ENCODE measurements at regions not wholly inside any gene's neighbourhood (a gene's known extent, or its start where the extent isn't known, plus 50 kb on each side); places are given as distances from the start of the nearest gene placed in this dataset.

DNA sequence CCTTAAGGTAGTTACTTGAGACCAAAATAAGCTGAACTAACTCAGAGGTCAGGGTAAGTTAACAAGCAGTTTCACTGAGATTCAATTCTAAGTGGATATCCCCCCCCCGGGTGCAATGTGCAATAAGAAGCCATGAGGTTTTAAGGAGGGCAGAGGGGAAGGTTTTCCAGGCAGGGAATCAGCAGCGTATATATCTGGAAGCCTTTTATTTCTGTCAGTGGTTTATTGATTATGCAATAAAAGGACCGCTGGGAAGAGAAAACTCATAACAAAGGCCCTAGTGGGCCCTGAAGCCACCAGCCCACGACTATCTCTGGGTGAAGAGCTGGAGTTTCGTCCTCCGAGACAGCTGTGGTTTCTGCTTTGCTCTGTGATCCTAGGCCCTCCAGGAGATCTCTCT lies 53.1 kb upstream of the CTPS1 start:
- WGBS, 2 donors, result 55 to 77% methylated on average over 6 of the region's 6 CpGs
- no peak overlapping the region for H3K4me3 ChIP-seq
- TF ChIP-seq, protein P1, sequence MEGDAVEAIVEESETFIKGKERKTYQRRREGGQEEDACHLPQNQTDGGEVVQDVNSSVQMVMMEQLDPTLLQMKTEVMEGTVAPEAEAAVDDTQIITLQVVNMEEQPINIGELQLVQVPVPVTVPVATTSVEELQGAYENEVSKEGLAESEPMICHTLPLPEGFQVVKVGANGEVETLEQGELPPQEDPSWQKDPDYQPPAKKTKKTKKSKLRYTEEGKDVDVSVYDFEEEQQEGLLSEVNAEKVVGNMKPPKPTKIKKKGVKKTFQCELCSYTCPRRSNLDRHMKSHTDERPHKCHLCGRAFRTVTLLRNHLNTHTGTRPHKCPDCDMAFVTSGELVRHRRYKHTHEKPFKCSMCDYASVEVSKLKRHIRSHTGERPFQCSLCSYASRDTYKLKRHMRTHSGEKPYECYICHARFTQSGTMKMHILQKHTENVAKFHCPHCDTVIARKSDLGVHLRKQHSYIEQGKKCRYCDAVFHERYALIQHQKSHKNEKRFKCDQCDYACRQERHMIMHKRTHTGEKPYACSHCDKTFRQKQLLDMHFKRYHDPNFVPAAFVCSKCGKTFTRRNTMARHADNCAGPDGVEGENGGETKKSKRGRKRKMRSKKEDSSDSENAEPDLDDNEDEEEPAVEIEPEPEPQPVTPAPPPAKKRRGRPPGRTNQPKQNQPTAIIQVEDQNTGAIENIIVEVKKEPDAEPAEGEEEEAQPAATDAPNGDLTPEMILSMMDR (IDR thresholded peaks at IDR 0.05; ENCODE audit: control extremely low read depth, extremely low read depth), result no peak
- H3K27ac ChIP-seq (ENCODE audit: low read depth in 1 of 2, low read length in 1 of 2), result no peak overlapping the region
- no peak overlapping the region for H3K9ac ChIP-seq (ENCODE audit: insufficient read depth in 1 of 2, low read length in 2 of 2)
- peaks cover 0 to 3% (median 0%) of the 10 kb centered on the region in 5 donors for H3K4me1 ChIP-seq (ENCODE audit: control insufficient read depth in 5 of 5, insufficient read depth in 5 of 5, low read length in 5 of 5)
- no peaks in the 10 kb centered on the region for H3K36me3 ChIP-seq (ENCODE audit: control insufficient read depth in 4 of 4, insufficient read depth in 4 of 4, low read length in 4 of 4)
- H3K27me3 ChIP-seq (ENCODE audit: control insufficient read depth in 3 of 3, insufficient read depth in 3 of 3, low read length in 2 of 3), result no peaks in the 10 kb centered on the region
- ATAC-seq (ENCODE audit: insufficient read depth, low FRiP score), result no peak
- DNase-seq, result no peak
- H3K9me3 ChIP-seq (ENCODE audit: control insufficient read depth in 4 of 4, insufficient read depth in 3 of 4, low read length in 3 of 4), result no peaks in the 10 kb centered on the region

GRCh38 chr1:40927781-40928180 lies 51.7 kb upstream of the CTPS1 start:
- Histone ChIP-seq H3K27ac (ENCODE audit: low read depth in 1 of 2, low read length in 1 of 2) (no peak overlapping the region), H3K4me3 (no peak overlapping the region), H3K4me1 (ENCODE audit: control insufficient read depth in 5 of 5, insufficient read depth in 5 of 5, low read length in 5 of 5) (peaks cover 0 to 6% (median 0%) of the 10 kb centered on the region in 5 donors), H3K27me3 (ENCODE audit: control insufficient read depth in 3 of 3, insufficient read depth in 3 of 3, low read length in 2 of 3) (no peaks in the 10 kb centered on the region), H3K36me3 (ENCODE audit: control insufficient read depth in 4 of 4, insufficient read depth in 4 of 4, low read length in 4 of 4) (no peaks in the 10 kb centered on the region), H3K9me3 (ENCODE audit: control insufficient read depth in 4 of 4, insufficient read depth in 3 of 4, low read length in 3 of 4) (no peaks in the 10 kb centered on the region), H3K9ac (ENCODE audit: insufficient read depth in 1 of 2, low read length in 2 of 2) (no peak overlapping the region)
- DNase-seq (no peak), ATAC-seq (ENCODE audit: insufficient read depth, low FRiP score) (no peak)
- 95 to 99% methylated on average over 4 of the region's 4 CpGs for WGBS, 2 donors
- TF ChIP-seq, protein P1 (IDR thresholded peaks at IDR 0.05; ENCODE audit: control extremely low read depth, extremely low read depth), result no peak

DNA sequence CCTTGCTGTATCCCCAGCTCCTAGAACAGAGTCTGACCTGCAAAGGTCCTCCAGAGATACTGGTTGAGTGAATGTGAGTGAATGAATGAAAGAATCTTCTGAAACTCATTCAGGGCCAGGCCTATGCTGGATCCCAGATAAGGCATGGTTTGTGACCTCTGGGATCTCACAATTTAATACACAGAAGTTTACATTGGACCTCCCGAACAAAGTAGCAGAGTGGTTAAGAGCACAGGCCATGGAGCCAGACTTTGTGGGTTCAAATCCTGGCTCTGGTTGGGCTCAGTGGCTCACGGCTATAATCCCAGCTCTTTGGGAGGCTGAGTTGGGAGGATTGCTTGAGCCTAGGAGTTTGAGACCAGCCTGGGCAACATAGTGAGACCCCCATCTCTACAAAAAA lies 50.8 kb upstream of the CTPS1 start:
- Histone ChIP-seq H3K27me3 (ENCODE audit: control insufficient read depth in 3 of 3, insufficient read depth in 3 of 3, low read length in 2 of 3) (no peaks in the 10 kb centered on the region), H3K4me1 (ENCODE audit: control insufficient read depth in 5 of 5, insufficient read depth in 5 of 5, low read length in 5 of 5) (peaks cover 0 to 6% (median 0%) of the 10 kb centered on the region in 5 donors), H3K36me3 (ENCODE audit: control insufficient read depth in 4 of 4, insufficient read depth in 4 of 4, low read length in 4 of 4) (no peaks in the 10 kb centered on the region), H3K9ac (ENCODE audit: insufficient read depth in 1 of 2, low read length in 2 of 2) (no peak overlapping the region), H3K9me3 (ENCODE audit: control insufficient read depth in 4 of 4, insufficient read depth in 3 of 4, low read length in 3 of 4) (no peaks in the 10 kb centered on the region), H3K27ac (ENCODE audit: low read depth in 1 of 2, low read length in 1 of 2) (no peak overlapping the region), H3K4me3 (no peak overlapping the region)
- DNase-seq (no peak), ATAC-seq (ENCODE audit: insufficient read depth, low FRiP score) (no peak)
- WGBS, 2 donors, result 97 to 98% methylated on average over 2 of the region's 2 CpGs
- TF ChIP-seq, protein P1 (IDR thresholded peaks at IDR 0.05; ENCODE audit: control extremely low read depth, extremely low read depth), result no peak

- no peak for ATAC-seq (ENCODE audit: insufficient read depth, low FRiP score)
- Histone ChIP-seq H3K4me1 (ENCODE audit: control insufficient read depth in 5 of 5, insufficient read depth in 5 of 5, low read length in 5 of 5) (peaks cover 0 to 6% (median 0%) of the 10 kb centered on the region in 5 donors), H3K9ac (ENCODE audit: insufficient read depth in 1 of 2, low read length in 2 of 2) (no peak overlapping the region), H3K4me3 (no peak overlapping the region), H3K27me3 (ENCODE audit: control insufficient read depth in 3 of 3, insufficient read depth in 3 of 3, low read length in 2 of 3) (no peaks in the 10 kb centered on the region), H3K36me3 (ENCODE audit: control insufficient read depth in 4 of 4, insufficient read depth in 4 of 4, low read length in 4 of 4) (no peaks in the 10 kb centered on the region), H3K9me3 (ENCODE audit: control insufficient read depth in 4 of 4, insufficient read depth in 3 of 4, low read length in 3 of 4) (no peaks in the 10 kb centered on the region), H3K27ac (ENCODE audit: low read depth in 1 of 2, low read length in 1 of 2) (no peak overlapping the region)
- 95% methylated on average over 1 of the region's 1 CpG for WGBS, 2 donors
- no peak for DNase-seq
- TF ChIP-seq, protein P1 (IDR thresholded peaks at IDR 0.05; ENCODE audit: control extremely low read depth, extremely low read depth), result no peak
These were observed 50.3 kb upstream of the CTPS1 start for GRCh38 chr1:40929155-40929554.

Measured in lung (tissue), 11 donors.